Neuronal stem cell (in vitro differentiated cells): ENCODE measurements at regions not wholly inside any gene's neighbourhood (a gene's known extent, or its start where the extent isn't known, plus 50 kb on each side); places are given as distances from the start of the nearest gene placed in this dataset.
A peak's percentile ranks its signal among the peaks of the same experiment; 100 is the strongest.

Source experiments
- DNase-seq: peaks from one replicate; pipeline ENCODE4 v3.0.0-alpha.2; 2013; ENCODE audit warnings: low spot score
- H2AFZ ChIP-seq: one replicate; pipeline ENCODE4 v1.6.1; 2013; ENCODE audit warnings: mild to moderate bottlenecking, low read length, inconsistent platforms
- H2AK5ac ChIP-seq: 2 replicates; pipeline ENCODE4 v1.6.1; 2013; ENCODE audit warnings: low read depth, mild to moderate bottlenecking, inconsistent platforms, low read length, moderate library complexity, mixed read lengths
- H2BK120ac ChIP-seq: 2 replicates; pipeline ENCODE4 v1.6.1; 2013; ENCODE audit warnings: low read depth, mild to moderate bottlenecking, inconsistent platforms, low read length, moderate library complexity, mixed read lengths
- H2BK12ac ChIP-seq: one replicate; pipeline ENCODE4 v1.6.1; 2013; ENCODE audit warnings: low read length, inconsistent platforms
- H2BK15ac ChIP-seq: 2 replicates; pipeline ENCODE4 v1.6.1; 2013; ENCODE audit warnings: mild to moderate bottlenecking, low read length, inconsistent platforms, mixed read lengths
- H2BK5ac ChIP-seq: one replicate; pipeline ENCODE4 v1.6.1; 2013; ENCODE audit warnings: inconsistent platforms, mild to moderate bottlenecking, low read length, moderate library complexity
- H3K14ac ChIP-seq: one replicate; pipeline ENCODE4 v1.6.1; 2013; ENCODE audit warnings: low read length, inconsistent platforms
- H3K18ac ChIP-seq: 2 replicates; pipeline ENCODE4 v1.6.1; 2013; ENCODE audit warnings: low read length, inconsistent platforms
- H3K23ac ChIP-seq: 2 replicates; pipeline ENCODE4 v1.6.1; 2013; ENCODE audit warnings: low read depth, mild to moderate bottlenecking, mixed read lengths, low read length, inconsistent platforms; ENCODE audit not compliant: poor library complexity
- H3K27ac ChIP-seq: replicated peaks from 3 replicates; pipeline ENCODE4 v1.5.1; 2013; ENCODE audit warnings: low read length, inconsistent platforms
- H3K27me3 ChIP-seq, 3 experiments: 2 replicates each; pipeline ENCODE4 v1.6.1; 2013; ENCODE audit warnings: low read length in 3 of 3, mild to moderate bottlenecking in 2 of 3, inconsistent platforms in 1 of 3, low read depth in 1 of 3, mixed read lengths in 1 of 3, moderate library complexity in 1 of 3; ENCODE audit not compliant: control insufficient read depth in 3 of 3, insufficient read depth in 3 of 3
- H3K36me3 ChIP-seq, 2 donors: replicated peaks in 1 of 2; 2 replicates each; pipeline ENCODE4 v1.6.1; 2013; ENCODE audit warnings: low read length in 2 of 2; ENCODE audit not compliant: control insufficient read depth in 2 of 2, insufficient read depth in 2 of 2
- H3K4ac ChIP-seq: 2 replicates; pipeline ENCODE4 v1.6.1; 2013; ENCODE audit warnings: inconsistent platforms, mild to moderate bottlenecking, low read length, moderate library complexity
- H3K4me1 ChIP-seq, 2 donors: 1 replicate in 1 of 2; 2 replicates in 1 of 2; pipeline ENCODE4 v1.6.1; 2013; ENCODE audit warnings: low read length in 2 of 2, low read depth in 1 of 2; ENCODE audit not compliant: control insufficient read depth in 2 of 2, insufficient read depth in 1 of 2
- H3K4me2 ChIP-seq: one replicate; pipeline ENCODE4 v1.6.1; 2013; ENCODE audit warnings: mild to moderate bottlenecking, low read length, inconsistent platforms; ENCODE audit not compliant: insufficient read depth, poor library complexity, severe bottlenecking
- H3K4me3 ChIP-seq, 2 donors: 2 replicates each; pipeline ENCODE4 v1.5.1; 2013; ENCODE audit warnings: low read length in 2 of 2, mild to moderate bottlenecking in 2 of 2, inconsistent platforms in 1 of 2, moderate library complexity in 1 of 2
- H3K79me1 ChIP-seq: one replicate; pipeline ENCODE4 v1.6.1; 2013; ENCODE audit warnings: low read depth, mild to moderate bottlenecking, inconsistent platforms, low read length, moderate library complexity
- H3K9ac ChIP-seq: one replicate; pipeline ENCODE4 v1.6.1; 2013; ENCODE audit warnings: mild to moderate bottlenecking, low read depth, low read length, inconsistent platforms; ENCODE audit not compliant: poor library complexity
- H3K9me3 ChIP-seq, 2 donors: replicated peaks in 1 of 2; 2 replicates each; pipeline versions ENCODE3 to v1.6.1; 2013; ENCODE audit warnings: low read length in 2 of 2, mild to moderate bottlenecking in 2 of 2, inconsistent platforms in 1 of 2, low read depth in 1 of 2, mixed read lengths in 1 of 2, moderate library complexity in 1 of 2; ENCODE audit not compliant: control insufficient read depth in 2 of 2, insufficient read depth in 1 of 2
- H4K8ac ChIP-seq: one replicate; pipeline ENCODE4 v1.6.1; 2013; ENCODE audit warnings: low read depth, mild to moderate bottlenecking, inconsistent platforms, low read length, moderate library complexity
- H4K91ac ChIP-seq: one replicate; pipeline ENCODE4 v1.6.1; 2013; ENCODE audit warnings: low read length, low read depth, mild to moderate bottlenecking, inconsistent platforms; ENCODE audit not compliant: poor library complexity
- WGBS, 2 donors: extraction: QIAGEN DNeasy Blood & Tissue Kit; methylation state at CpG; one replicate each; pipeline ENCODE4 v1.1.7; 2013; ENCODE audit warnings: missing lambda C conversion rate in 2 of 2, mixed read lengths in 1 of 2; ENCODE audit not compliant: insufficient read length in 2 of 2, insufficient replicate concordance in 1 of 2; ENCODE audit errors: extremely low coverage in 2 of 2; 5-methylcytosine and 5-hydroxymethylcytosine counted together

DNA sequence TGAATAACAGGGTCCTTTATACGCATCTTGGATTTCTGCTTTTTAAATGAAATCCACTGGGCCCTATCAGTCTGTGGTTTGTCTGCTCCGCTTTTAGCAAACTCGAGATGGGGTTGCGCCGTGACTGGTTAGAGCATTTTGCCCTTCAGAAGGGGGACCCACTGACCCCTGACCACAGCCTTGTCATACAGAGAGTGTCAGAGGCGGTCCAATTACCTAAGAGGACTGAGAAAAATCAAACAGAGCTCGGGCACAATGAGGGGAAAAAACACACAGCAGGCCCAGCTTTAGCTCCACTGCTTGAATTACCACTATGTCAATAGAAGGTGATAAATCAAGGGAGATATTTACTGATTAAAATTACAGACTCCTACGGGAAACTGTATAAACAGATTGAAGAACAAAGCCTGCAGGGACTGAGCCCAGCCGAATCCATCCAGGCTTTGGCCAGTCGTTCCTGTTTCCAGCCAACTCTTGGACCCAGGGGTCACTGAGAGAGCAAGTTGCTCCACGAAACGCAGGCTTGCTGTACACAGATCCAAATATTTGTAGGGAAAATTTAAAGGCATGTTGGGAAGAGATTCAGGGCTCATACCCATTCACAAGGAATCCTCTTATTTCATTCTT lies 131.9 kb upstream of the ZFHX3 start:
- H4K8ac ChIP-seq, result no peak overlapping the region
- H2BK5ac ChIP-seq, result no peak overlapping the region
- H3K9me3 ChIP-seq, result no peaks in the 10 kb centered on the region
- H3K14ac ChIP-seq, result no peak overlapping the region
- no peak overlapping the region for H3K18ac ChIP-seq
- no peak overlapping the region for H4K91ac ChIP-seq
- no peak overlapping the region for H3K4me2 ChIP-seq
- H2AFZ ChIP-seq, result peak overlapping the region; percentile 3
- H2BK120ac ChIP-seq, result no peak overlapping the region
- H3K23ac ChIP-seq, result no peak overlapping the region
- H2BK12ac ChIP-seq, result no peak overlapping the region
- H2AK5ac ChIP-seq, result no peak overlapping the region
- H2BK15ac ChIP-seq, result no peak overlapping the region
- H3K36me3 ChIP-seq, result no peaks in the 10 kb centered on the region
- no peaks in the 10 kb centered on the region for H3K27me3 ChIP-seq
- H3K4me3 ChIP-seq, result no peak overlapping the region
- H3K9ac ChIP-seq, result no peak overlapping the region
- peaks cover 0 to 5% of the 10 kb centered on the region in 2 donors for H3K4me1 ChIP-seq
- H3K4ac ChIP-seq, result no peak overlapping the region
- WGBS, 2 donors, result no CpG with 5 or more reads among the region's 12 CpGs
- no peak overlapping the region for H3K27ac ChIP-seq
- DNase-seq, result no peak
- H3K79me1 ChIP-seq, result no peaks in the 10 kb centered on the region

DNA sequence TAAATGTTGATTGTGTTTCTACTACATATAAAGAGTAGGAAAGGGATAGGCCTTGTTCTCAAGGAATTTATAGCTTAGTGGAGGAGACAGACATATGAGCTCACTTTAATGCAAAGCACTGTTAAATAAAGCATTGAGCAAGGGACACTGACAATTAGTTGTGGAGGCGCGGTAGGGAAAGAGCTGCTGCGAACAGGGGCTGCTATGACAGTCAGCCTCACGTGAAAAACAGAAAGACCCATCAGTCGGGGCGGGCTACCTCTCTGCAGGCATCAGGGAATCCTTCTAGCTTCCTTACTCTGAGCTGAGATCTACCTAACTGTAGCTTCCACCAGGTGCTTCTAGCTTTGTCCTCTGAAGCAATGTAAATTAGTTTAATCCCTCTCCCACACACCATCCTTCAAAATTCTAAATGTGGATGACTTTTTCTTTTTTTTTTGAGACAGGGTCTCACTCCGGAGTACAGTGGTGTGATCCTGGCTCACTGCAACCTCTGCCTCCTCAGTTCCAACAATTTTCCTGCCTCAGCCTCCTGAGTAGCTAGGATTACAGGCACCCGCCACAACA lies 129.9 kb upstream of the ZFHX3 start:
- WGBS, 2 donors, result no CpG with 5 or more reads among the region's 8 CpGs
- H2BK15ac ChIP-seq, result no peak overlapping the region
- H3K18ac ChIP-seq, result no peak overlapping the region
- no peak overlapping the region for H3K4ac ChIP-seq
- no peaks in the 10 kb centered on the region for H3K36me3 ChIP-seq
- H3K4me3 ChIP-seq, result no peak overlapping the region
- H2BK12ac ChIP-seq, result no peak overlapping the region
- no peak overlapping the region for H3K4me2 ChIP-seq
- H3K4me1 ChIP-seq, result peaks cover 0 to 15% of the 10 kb centered on the region in 2 donors
- H3K9ac ChIP-seq, result no peak overlapping the region
- no peak overlapping the region for H4K91ac ChIP-seq
- no peak for DNase-seq
- no peaks in the 10 kb centered on the region for H3K27me3 ChIP-seq
- no peak overlapping the region for H2BK120ac ChIP-seq
- no peak overlapping the region for H2AK5ac ChIP-seq
- no peak overlapping the region for H3K27ac ChIP-seq
- H3K79me1 ChIP-seq, result no peaks in the 10 kb centered on the region
- no peak overlapping the region for H3K23ac ChIP-seq
- H3K14ac ChIP-seq, result no peak overlapping the region
- no peak overlapping the region for H4K8ac ChIP-seq
- H2BK5ac ChIP-seq, result no peak overlapping the region
- H2AFZ ChIP-seq, result no peak overlapping the region
- no peaks in the 10 kb centered on the region for H3K9me3 ChIP-seq

DNA sequence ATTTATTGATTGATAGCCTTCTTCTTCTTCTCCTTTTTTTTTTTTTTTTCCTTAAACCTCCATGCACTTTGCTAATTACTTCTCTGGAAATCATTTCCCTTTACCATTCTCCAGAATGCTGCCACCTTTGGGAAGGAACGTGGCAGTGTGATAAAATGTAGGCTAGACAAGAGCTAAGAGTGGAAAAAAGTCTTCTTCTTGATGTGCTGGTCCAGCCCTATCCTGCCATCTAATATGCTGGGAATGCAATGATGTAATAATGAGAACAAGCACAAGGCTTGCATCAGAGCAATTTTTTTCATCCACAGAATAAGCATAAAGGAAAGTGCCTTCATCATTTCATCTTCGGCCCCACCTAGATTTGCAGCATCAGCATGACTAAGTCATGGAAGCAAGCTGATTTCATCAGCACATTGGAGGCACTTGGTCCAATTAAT lies 128.7 kb upstream of the ZFHX3 start:
- no peak overlapping the region for H3K18ac ChIP-seq
- H2AFZ ChIP-seq, result no peak overlapping the region
- H3K4me3 ChIP-seq, result no peak overlapping the region
- no peak overlapping the region for H3K27ac ChIP-seq
- no peak overlapping the region for H2BK120ac ChIP-seq
- WGBS, 2 donors, result no CpG with 5 or more reads among the region's 2 CpGs
- no peak overlapping the region for H3K4ac ChIP-seq
- H3K4me2 ChIP-seq, result no peak overlapping the region
- no peaks in the 10 kb centered on the region for H3K27me3 ChIP-seq
- H2BK15ac ChIP-seq, result no peak overlapping the region
- H3K9ac ChIP-seq, result no peak overlapping the region
- H3K79me1 ChIP-seq, result no peaks in the 10 kb centered on the region
- no peaks in the 10 kb centered on the region for H3K9me3 ChIP-seq
- no peak overlapping the region for H3K14ac ChIP-seq
- no peak overlapping the region for H4K8ac ChIP-seq
- H3K23ac ChIP-seq, result no peak overlapping the region
- H3K4me1 ChIP-seq, result peaks cover 8 to 21% of the 10 kb centered on the region in 2 donors
- no peak overlapping the region for H4K91ac ChIP-seq
- no peaks in the 10 kb centered on the region for H3K36me3 ChIP-seq
- no peak for DNase-seq
- no peak overlapping the region for H2AK5ac ChIP-seq
- no peak overlapping the region for H2BK12ac ChIP-seq
- H2BK5ac ChIP-seq, result no peak overlapping the region

DNA sequence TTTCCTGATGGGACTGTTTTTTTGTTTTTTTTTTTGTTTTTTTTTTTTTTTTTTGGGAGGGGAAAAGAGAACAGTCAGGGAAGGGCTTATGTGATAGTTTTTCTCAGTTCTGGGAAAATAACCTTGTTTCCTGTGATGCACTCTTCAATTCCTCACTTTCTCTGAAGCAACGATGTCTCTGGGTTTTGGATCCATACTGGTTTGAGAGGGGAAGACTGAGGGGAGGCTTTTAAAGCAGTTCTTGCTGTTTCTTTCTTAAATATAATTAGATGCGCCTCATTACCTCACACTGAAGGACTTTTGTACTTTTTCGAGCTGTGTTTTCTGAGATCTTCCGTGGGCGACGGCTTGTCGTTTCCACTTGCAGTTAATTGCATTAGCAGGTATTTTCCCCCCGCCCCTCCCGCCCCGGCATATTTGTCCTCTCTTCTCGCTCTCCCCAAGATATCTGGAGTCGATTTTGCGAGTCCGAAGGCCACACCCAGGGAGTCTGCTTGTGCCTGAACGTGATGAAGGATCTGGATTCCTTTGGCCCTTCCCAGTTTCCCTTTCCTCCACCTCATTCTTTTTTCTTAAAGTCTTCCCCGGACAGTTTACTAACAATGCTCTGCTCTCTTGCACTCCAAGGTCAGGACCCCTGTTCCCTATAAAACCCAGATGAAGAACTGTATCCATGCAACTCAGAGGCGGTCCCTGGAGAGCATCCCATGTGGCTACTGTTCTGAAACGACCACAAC lies 125.2 kb upstream of the ZFHX3 start:
- Histone ChIP-seq H3K27ac (no peak overlapping the region), H3K4me2 (peak overlapping the region; percentile 23), H4K8ac (no peak overlapping the region), H3K23ac (no peak overlapping the region), H2BK120ac (no peak overlapping the region), H2AFZ (peak overlapping the region; percentile 52), H4K91ac (no peak overlapping the region), H3K4ac (no peak overlapping the region), H3K27me3 (peaks cover 0 to 2% (median 0%) of the 10 kb centered on the region in 3 experiments), H2BK5ac (no peak overlapping the region), H3K9ac (no peak overlapping the region), H3K4me3 (no peak overlapping the region), H2BK12ac (no peak overlapping the region), H2BK15ac (no peak overlapping the region), H3K14ac (no peak overlapping the region), H3K79me1 (no peaks in the 10 kb centered on the region), H3K4me1 (peaks cover 9 to 26% of the 10 kb centered on the region in 2 donors), H2AK5ac (no peak overlapping the region), H3K36me3 (no peaks in the 10 kb centered on the region), H3K18ac (no peak overlapping the region), H3K9me3 (no peaks in the 10 kb centered on the region)
- no CpG with 5 or more reads among the region's 18 CpGs for WGBS, 2 donors
- no peak for DNase-seq
